CD4-positive, alpha-beta T cell treated with Interleukin-6 for 4 hours (primary cell): ENCODE measurements at regions not wholly inside any gene's neighbourhood (a gene's known extent, or its start where the extent isn't known, plus 50 kb on each side); places are given as distances from the start of the nearest gene placed in this dataset.
"Not testable (repeated sequence)": the region's sequence is repeated elsewhere in the genome, so short reads cannot be mapped to it uniquely, and the experiment has no call there.

Experiments used
- DNase-seq: peaks from one replicate; pipeline ENCODE4 v3.0.0-alpha.2; 2020; ENCODE audit warnings: mixed read lengths

DNA sequence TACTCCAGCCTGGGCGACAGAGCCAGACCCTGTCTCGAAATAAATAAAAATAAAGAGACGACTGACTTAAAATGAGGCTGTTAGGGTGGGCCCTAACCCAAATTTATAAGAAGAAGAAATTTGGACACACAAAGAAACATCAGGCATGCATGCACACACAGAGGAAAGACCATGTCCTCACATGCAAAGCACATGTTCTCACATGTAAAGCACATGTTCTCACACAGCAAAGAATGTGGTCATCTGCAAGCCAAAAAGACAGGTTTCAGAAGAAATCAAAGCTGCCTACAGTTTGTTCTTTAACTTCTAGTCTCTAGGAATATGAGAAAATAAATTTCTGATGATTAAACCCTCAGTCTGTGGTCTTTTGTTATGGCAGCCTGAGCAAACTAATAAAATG, 132.3 kb upstream of the CRIM1 start:
- DNase-seq, result no peak

DNA sequence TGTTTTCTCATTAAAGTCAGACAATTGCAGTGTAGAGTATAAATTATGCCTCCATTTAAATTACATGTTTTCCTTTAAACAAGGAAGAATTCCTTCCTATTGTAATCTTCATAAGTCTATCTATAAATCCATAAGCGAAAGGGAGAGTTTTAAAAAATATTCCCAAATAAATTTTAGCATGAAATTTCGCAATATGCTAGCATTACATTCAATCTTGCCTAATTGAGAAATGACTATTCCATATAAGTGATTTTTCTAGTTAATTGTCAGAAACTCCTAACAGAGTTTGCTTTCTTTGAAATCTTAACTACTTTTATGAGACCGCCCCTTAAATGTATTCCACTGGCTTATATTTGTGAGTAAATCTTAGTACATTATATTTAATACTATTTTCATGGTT, 133.1 kb upstream of the CRIM1 start:
- no peak for DNase-seq

- DNase-seq, result no peak
Observed at GRCh38 chr2:36214691-36215090, 140.9 kb upstream of the CRIM1 start.

DNA sequence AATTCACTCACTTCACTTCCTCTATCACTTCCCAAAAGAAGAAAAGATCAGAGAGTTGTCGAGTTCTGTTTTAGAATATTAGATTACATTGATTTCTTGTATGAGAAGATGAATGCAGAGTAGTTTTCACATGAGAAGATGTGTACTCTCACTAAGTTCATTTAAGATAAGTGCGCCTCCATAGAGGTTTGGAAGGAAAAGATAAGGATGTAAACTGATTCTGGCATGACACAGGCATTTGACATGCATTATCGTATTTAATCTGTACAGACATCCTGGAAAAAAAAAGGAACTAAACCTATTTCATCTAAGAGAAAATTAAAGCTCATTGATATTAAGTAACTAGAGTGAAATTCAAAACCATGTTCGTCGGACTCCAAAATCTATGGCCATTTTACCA, 152.2 kb upstream of the CRIM1 start:
- no peak for DNase-seq

DNA sequence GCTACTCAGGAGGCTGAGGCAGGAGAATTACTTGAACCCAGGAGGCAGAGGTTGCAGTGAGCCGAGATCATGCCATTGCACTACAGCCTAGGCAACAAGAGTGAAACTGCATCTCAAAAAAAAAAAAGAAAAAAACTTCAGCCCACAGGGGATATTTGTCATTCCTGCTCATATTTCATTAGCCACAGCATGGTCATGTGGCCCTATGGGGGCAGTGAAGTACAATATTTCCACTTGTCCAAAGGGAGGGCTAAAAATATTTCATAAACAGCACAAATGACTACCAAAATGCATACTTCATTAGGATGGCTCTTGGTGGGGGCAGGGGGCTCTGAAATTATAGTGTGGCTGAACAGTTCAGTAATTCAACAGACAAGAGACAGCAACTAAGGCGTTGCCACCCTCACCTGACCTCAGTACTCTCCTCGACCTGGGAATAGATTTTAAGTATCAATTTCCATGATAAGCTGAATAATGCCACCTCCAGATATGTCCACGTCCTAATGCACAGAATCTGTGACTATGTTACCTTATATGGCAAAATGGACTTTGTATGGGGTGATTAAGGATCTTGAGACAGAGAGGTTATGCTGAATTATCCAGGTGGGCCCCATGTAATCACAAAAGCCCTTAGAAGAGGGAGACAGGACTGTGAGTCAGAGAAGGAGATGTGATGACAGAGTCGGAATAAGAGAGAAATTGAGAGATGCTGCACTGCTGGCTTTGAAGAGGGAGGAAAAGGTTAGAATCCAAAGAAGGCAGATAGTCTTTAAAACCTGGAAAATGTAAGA, 158.2 kb upstream of the CRIM1 start:
- no peak for DNase-seq

GRCh38 chr2:36193680-36194079, 161.9 kb upstream of the CRIM1 start:
- DNase-seq, result no peak

- DNase-seq, result no peak
Observed at GRCh38 chr2:36192983-36193382, 162.6 kb upstream of the CRIM1 start.

DNA sequence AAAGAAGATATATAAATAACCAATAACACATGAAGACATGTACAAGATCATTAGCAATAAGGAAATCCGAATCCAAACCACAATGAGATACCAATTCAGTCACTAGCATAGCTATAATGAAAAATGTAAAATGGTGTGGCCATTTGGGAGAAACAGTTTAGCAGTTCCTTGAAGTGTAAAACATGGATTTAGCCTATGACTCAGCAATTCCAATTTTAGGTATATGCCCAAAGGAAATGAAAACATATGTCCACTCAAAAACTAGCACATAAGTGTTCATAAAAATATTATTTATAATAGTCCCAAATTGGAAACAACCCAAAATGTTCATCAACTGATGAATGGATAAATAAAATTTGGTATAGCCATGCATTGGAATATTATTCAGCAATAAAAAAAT, 165.5 kb upstream of the CRIM1 start:
- no peak for DNase-seq

- no peak for DNase-seq
Observed at GRCh38 chr2:36185624-36186023, 170.0 kb upstream of the CRIM1 start.

- DNase-seq, result no peak
Observed at GRCh38 chr2:36184848-36185247, 170.7 kb upstream of the CRIM1 start.

- DNase-seq, result not testable (repeated sequence)
Observed at GRCh38 chr2:36180789-36181482, 174.6 kb upstream of the CRIM1 start.

DNA sequence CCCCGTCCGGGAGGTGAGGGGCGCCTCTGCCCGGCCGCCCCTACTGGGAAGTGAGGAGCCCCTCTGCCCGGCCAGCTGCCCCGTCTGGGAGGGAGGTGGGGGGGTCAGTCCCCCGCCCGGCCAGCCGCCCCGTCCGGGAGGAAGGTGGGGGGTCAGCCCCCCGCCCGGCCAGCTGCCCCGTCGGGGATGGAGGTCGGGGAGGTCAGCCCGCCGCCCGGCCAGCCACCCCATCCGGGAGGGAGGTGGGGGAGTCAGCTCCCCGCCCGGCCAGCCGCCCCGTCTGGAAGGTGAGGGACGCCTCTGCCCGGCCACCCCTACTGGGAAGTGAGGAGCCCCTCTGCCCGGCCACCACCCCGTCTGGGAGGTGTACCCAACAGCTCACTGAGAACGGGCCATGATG, 175.3 kb upstream of the CRIM1 start:
- not testable (repeated sequence) for DNase-seq

DNA sequence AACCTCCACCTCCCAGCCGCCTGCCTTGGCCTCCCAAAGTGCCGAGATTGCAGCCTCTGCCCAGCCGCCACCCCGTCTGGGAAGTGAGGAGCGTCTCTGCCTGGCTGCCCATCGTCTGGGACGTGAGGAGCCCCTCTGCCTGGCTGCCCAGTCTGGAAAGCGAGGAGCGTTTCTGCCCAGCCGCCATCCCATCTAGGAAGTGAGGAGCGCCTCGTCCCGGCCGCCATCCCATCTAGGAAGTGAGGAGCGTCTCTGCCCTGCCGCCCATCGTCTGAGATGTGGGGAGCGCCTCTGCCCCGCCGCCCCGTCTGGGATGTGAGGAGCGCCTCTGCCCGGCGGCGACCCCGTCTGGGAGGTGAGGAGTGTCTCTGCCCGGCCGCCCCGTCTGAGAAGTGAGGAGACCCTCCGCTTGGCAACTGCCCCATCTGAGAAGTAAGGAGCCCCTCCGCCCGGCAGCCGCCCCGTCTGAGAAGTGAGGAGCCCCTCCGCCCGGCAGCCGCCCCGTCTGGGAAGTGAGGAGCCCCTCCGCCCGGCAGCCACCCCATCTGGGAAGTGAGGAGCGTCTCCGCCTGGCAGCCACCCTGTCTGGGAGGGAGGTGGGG, 175.8 kb upstream of the CRIM1 start:
- DNase-seq, result not testable (repeated sequence)

GRCh38 chr2:36178384-36178783, 177.2 kb upstream of the CRIM1 start:
- DNase-seq, result no peak

DNA sequence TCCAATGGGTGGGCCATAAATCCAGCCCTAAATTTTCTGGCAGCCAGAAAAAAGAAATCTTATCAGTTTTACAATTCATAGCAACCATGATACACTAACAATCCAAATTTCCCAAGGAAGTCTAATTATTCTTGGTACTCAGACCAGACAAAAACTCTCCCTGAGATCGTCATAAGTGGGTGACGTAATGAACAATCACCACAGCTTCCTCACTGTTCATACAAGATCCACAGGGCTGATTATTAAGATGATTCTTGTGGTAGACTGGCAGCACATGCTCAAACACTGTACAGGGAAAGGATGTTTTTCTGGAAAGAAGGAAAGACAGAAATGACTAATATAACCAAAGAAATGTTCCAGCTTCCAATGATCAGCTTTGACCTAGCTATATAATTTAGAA, 178.3 kb upstream of the CRIM1 start:
- DNase-seq, result no peak

DNA sequence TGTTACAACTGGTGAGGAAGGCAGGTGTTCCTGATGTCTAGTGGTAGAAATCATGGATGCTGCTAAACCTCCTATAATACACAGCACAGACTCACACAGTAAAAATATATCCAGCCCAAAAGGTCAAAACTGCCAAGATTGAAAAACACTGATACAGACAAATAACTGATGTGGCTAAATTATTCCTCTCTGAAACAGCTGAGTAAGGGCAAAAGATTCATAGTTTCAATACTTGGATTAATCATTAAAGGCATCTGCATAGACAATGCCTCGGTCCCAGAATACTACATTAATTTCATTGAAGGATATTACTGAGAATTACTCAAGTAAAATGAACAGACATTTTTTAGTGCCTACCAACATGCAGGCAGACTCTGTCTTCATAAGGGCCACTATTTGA, 180.7 kb upstream of the CRIM1 start:
- DNase-seq, result no peak

GRCh38 chr2:36173760-36174404, 181.7 kb upstream of the CRIM1 start:
- no peak for DNase-seq

GRCh38 chr2:36172824-36173223, 182.8 kb upstream of the CRIM1 start:
- DNase-seq, result no peak

DNA sequence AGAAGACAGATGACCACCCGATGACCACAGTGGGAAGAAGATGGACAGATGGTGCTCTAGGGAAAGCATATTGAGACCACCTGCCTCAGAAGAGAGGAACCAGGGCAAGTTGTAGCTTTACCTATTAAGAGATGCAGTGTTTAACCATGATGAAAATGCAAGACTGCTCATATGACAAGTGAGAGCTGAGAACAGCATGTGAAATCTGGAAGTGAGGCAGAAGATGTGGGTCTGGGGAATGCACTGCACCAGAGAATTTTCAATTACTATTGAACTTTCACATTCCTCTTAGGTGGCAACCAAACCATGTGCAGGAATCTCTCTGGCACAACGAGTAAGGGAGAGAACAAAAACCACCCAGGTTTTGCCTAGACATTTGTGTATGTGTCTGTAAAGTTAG, 184.8 kb upstream of the CRIM1 start:
- no peak for DNase-seq

DNA sequence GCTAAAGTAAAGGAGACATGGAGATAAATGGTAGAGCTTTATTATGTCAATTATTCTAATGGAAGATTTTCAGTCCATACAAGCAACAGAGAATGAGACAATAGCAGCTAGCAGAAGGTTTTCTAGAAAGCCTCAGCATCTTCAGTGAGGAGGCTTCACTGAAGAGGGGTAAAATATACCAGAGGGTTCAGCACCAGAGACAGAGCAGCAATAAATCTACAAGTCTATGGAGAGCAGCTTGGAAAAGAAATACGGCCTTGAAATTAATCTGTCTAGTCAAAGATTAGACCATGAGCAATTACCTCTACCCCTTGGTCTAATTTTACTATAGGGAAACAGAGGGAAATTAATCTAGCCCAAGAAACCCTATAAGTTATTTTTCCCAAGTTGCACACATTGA, 185.7 kb upstream of the CRIM1 start:
- DNase-seq, result no peak

DNA sequence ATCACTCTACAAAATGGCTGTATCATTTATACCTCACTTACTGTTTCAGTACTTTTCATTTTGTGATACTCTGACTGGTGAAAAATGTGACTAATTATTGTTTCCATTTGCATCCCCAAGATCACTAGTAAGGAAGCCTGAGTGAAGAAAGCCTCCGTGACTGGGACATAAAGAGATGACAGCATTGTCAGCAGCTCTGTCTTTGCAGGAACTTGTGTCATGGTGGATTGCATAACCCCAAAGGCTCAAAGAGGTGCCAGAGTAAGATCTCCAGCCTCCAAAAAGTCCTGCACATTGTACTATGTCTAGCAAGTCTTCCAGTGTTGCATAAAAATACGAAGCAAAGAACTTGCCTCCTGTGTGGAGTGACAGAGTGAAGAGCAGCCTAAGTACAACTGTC, 187.5 kb upstream of the CRIM1 start:
- DNase-seq, result no peak

DNA sequence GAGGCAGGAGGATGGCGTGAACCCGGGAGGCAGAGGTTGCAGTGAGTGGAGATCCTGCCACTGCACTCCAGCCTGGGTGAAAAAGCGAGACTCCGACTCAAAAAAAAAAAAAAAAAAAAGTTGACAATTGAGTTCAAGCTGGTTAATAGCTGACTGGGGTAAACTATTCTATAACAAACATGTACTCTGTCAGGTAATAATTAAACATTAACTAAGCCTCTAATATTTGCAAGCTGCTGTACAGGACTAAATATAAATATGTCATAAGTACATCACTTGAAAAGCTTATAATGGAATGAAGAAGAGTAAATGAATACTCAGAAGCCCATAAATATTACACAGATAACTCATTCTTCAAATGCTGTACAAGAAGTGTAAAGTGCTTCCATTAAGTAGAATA, 190.4 kb upstream of the CRIM1 start:
- no peak for DNase-seq

GRCh38 chr2:36163520-36164254, 191.9 kb upstream of the CRIM1 start:
- no peak for DNase-seq
